Germinal center (tissue), 1 donor: ENCODE measurements at regions not wholly inside any gene's neighbourhood (a gene's known extent, or its start where the extent isn't known, plus 50 kb on each side); places are given as distances from the start of the nearest gene placed in this dataset.

Experiments used
- DNase-seq: peaks from one replicate; pipeline ENCODE4 v3.0.0; 2012; ENCODE audit warnings: mixed read lengths, low spot score

GRCh38 chr7:12074889-12075288 lies 136.2 kb upstream of the TMEM106B start:
- DNase-seq: no peak

- no peak for DNase-seq
Measured at GRCh38 chr7:12080006-12080405, 131.1 kb upstream of the TMEM106B start.

GRCh38 chr7:12085516-12085915 lies 125.6 kb upstream of the TMEM106B start:
- DNase-seq: no peak

GRCh38 chr7:12089951-12090756 lies 120.9 kb upstream of the TMEM106B start:
- DNase-seq: no peak

- no peak for DNase-seq
Measured at GRCh38 chr7:12090757-12091221, 120.3 kb upstream of the TMEM106B start.

- DNase-seq: no peak
Measured at GRCh38 chr7:12091231-12091630, 119.9 kb upstream of the TMEM106B start.

GRCh38 chr7:12092499-12093130 lies 118.5 kb upstream of the TMEM106B start:
- no peak for DNase-seq

- no peak for DNase-seq
Measured at GRCh38 chr7:12093365-12093764, 117.7 kb upstream of the TMEM106B start.

- no peak for DNase-seq
Measured at GRCh38 chr7:12094365-12094921, 116.7 kb upstream of the TMEM106B start.

- no peak for DNase-seq
Measured at GRCh38 chr7:12102126-12102525, 109.0 kb upstream of the TMEM106B start.

- no peak for DNase-seq
Measured at GRCh38 chr7:12102527-12102926, 108.6 kb upstream of the TMEM106B start.

- no peak for DNase-seq
Measured at GRCh38 chr7:12103948-12104347, 107.1 kb upstream of the TMEM106B start.

GRCh38 chr7:12107381-12107780 lies 103.7 kb upstream of the TMEM106B start:
- no peak for DNase-seq

GRCh38 chr7:12107841-12108254 lies 103.2 kb upstream of the TMEM106B start:
- no peak for DNase-seq

GRCh38 chr7:12110425-12110824 lies 100.7 kb upstream of the TMEM106B start:
- DNase-seq: no peak

- DNase-seq: no peak
Measured at GRCh38 chr7:12111422-12112405, 99.4 kb upstream of the TMEM106B start.

GRCh38 chr7:12117170-12117569 lies 93.9 kb upstream of the TMEM106B start:
- DNase-seq: no peak

GRCh38 chr7:12119620-12120303 lies 91.3 kb upstream of the TMEM106B start:
- DNase-seq: no peak

- no peak for DNase-seq
Measured at GRCh38 chr7:12120632-12121031, 90.5 kb upstream of the TMEM106B start.

- no peak for DNase-seq
Measured at GRCh38 chr7:12123172-12123571, 87.9 kb upstream of the TMEM106B start.

GRCh38 chr7:12124028-12124427 lies 87.1 kb upstream of the TMEM106B start:
- DNase-seq: no peak
